RWPE1 (cell line): ENCODE measurements at regions not wholly inside any gene's neighbourhood (a gene's known extent, or its start where the extent isn't known, plus 50 kb on each side); places are given as distances from the start of the nearest gene placed in this dataset.

Experiments
- CTCF ChIA-PET: fragments of 350-600 bp; sonication (Branson Sonifier 250); formaldehyde crosslinking; extraction: SDS; loops from one replicate; lab custom pipeline; 2021; lab: Yijun Ruan, JAX
- POLR2A ChIA-PET: fragments of 400-600 bp; formaldehyde crosslinking; extraction: SDS; loops from one replicate; lab custom pipeline; 2020; ENCODE audit warnings: antibody characterized with exemption; ENCODE audit not compliant: low non-redundant PET; lab: Yijun Ruan, JAX
- DNase-seq: peaks from one replicate; pipeline ENCODE4 v3.0.0; 2012; ENCODE audit warnings: low spot score
- H3K27ac ChIP-seq: fragments of 450-650 bp; 2 replicates; pipeline ENCODE4 v1.5.1; 2017
- TF ChIP-seq, protein P1 (sequence below): fragments of 450-650 bp; conservative IDR thresholded peaks from 2 replicates; pipeline ENCODE4 v1.5.1; 2017; ENCODE audit warnings: low read depth, mild to moderate bottlenecking

GRCh38 chr12:45612044-45612794 lies 117.3 kb upstream of the ARID2 start:
- DNase-seq = no peak
- TF ChIP-seq, protein P1, sequence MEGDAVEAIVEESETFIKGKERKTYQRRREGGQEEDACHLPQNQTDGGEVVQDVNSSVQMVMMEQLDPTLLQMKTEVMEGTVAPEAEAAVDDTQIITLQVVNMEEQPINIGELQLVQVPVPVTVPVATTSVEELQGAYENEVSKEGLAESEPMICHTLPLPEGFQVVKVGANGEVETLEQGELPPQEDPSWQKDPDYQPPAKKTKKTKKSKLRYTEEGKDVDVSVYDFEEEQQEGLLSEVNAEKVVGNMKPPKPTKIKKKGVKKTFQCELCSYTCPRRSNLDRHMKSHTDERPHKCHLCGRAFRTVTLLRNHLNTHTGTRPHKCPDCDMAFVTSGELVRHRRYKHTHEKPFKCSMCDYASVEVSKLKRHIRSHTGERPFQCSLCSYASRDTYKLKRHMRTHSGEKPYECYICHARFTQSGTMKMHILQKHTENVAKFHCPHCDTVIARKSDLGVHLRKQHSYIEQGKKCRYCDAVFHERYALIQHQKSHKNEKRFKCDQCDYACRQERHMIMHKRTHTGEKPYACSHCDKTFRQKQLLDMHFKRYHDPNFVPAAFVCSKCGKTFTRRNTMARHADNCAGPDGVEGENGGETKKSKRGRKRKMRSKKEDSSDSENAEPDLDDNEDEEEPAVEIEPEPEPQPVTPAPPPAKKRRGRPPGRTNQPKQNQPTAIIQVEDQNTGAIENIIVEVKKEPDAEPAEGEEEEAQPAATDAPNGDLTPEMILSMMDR = no peak
- POLR2A ChIA-PET = no interaction called here
- CTCF ChIA-PET = no interaction called here
- H3K27ac ChIP-seq = no peak overlapping the region

DNA sequence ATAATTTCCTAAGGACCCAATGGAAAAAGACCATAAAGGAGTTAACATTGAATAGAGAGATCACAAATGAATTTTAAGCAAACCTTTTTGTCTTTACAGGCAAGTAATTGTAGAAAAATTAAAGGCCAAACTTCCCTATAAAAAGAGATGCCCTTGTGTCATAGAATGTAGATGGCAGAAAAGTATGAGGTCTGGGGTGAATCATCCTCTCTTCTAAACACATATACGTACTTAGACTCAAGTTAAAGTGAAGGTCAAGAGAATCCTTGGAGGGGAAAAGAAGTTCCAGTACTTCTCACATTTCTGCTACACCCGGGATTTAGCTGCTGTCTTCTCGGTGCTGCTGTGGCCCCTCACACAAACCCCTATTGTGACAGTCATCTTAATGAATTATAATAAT lies 116.2 kb upstream of the ARID2 start:
- H3K27ac ChIP-seq = no peak overlapping the region
- TF ChIP-seq, protein P1 = no peak
- CTCF ChIA-PET = interaction anchor here (0.8 kb wide), 1 partner anchor 94 kb away, joined by 3 read pairs; no protein-coding TSS in a partner anchor
- DNase-seq = no peak
- POLR2A ChIA-PET = no interaction called here

DNA sequence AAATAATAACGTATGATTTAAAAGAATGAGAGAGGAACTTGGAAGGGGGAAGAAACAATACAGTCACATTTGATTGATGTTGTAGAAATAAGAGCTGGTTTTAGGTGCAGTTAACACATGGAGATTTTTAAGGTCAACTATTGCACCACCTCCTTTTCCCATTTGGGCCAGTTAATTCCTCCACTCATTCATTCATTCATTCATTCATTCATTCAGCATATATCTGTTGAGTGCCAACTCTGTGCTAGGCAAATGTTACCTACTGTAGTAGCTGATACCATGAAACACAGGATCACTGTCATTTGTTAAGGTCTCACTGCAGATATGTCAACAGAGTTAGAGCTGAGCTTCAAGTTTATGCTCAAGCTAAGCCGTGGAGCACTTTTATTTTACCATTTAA lies 115.7 kb upstream of the ARID2 start:
- ChIA-PET CTCF (interaction anchor here (0.8 kb wide), 1 partner anchor 93 kb away, joined by 3 read pairs; no protein-coding TSS in a partner anchor), POLR2A (no interaction called here)
- no peak overlapping the region for H3K27ac ChIP-seq
- TF ChIP-seq, protein P1 = no peak
- DNase-seq = no peak

- ChIA-PET CTCF (interaction anchor here (0.7 kb wide), 1 partner anchor 96 kb away, joined by 3 read pairs; no protein-coding TSS in a partner anchor), POLR2A (interaction anchor here (0.6 kb wide), 1 partner anchor 105 kb away, joined by 5 read pairs; no protein-coding TSS in a partner anchor)
- peak; percentile 34 for DNase-seq
- H3K27ac ChIP-seq = no peak overlapping the region
- TF ChIP-seq, protein P1 = no peak
Observed at GRCh38 chr12:45615268-45615667, 114.2 kb upstream of the ARID2 start.

DNA sequence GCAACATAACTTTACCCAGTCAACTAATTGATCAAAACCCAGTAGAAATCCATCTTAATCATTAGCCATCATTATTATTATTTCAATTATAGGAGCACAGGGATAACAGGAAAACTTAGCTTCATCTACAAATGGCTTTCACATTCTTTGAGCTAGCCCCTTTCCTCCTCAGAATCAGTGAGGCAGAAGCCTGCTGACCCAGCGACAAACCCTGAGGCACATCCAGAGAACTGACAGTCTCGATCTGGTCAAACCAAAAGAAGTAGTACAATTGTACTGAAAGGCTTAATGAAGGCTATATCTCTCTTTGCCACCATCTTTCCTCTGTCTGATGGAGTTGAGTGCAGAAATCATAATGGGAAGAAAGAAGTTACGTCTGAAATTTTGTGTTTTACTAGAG lies 109.8 kb upstream of the ARID2 start:
- TF ChIP-seq, protein P1 = no peak
- ChIA-PET POLR2A (no interaction called here), CTCF (interaction anchor here (0.7 kb wide), 1 partner anchor 8 kb away, joined by 3 read pairs; no protein-coding TSS in a partner anchor)

DNA sequence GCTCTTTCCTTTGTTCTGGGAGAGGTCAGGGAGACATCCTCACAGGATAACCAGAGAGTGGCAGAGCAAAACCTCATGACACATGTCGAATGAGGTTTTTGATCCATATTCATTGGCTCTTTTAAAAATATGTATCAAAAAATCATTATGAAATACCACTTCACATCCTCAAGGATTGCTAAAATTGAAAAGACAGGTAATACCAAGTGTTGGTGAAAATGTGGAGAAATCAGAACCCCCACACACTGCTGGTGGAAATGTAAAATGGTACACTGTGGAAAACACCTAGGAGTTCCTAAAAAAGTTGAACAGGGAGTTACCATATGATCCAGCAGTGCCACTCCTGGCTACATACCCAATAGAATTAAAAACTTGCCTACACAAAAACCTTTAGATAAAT lies 107.8 kb upstream of the ARID2 start:
- TF ChIP-seq, protein P1 = no peak
- ChIA-PET POLR2A (no interaction called here), CTCF (no interaction called here)
- DNase-seq = no peak
- H3K27ac ChIP-seq = no peak overlapping the region

More for the DNA sequence above, 109.8 kb upstream of the ARID2 start:
- no peak overlapping the region for H3K27ac ChIP-seq
- DNase-seq = no peak
